Fibroblast of pulmonary artery (primary cell): ENCODE measurements at regions not wholly inside any gene's neighbourhood (a gene's known extent, or its start where the extent isn't known, plus 50 kb on each side); places are given as distances from the start of the nearest gene placed in this dataset.

ENCODE experiments used
- DNase-seq: peaks from one replicate; pipeline ENCODE4 v3.0.0-alpha.2; 2010; ENCODE audit warnings: low read depth
- H3K4me3 ChIP-seq: replicated peaks from 2 replicates; pipeline ENCODE4 v1.5.1; 2011; ENCODE audit warnings: low read depth, mild to moderate bottlenecking, control low read depth, low read length, moderate library complexity
- CTCF ChIP-seq: IDR thresholded peaks from 2 replicates; pipeline ENCODE4 v1.5.1; 2011; ENCODE audit warnings: mild to moderate bottlenecking, control low read depth, low read length, inconsistent platforms; ENCODE audit errors: missing control alignments

GRCh38 chr16:85317704-85318103 is 205.4 kb upstream of the CIBAR2 start:
- H3K4me3 ChIP-seq, result no peak overlapping the region
- no peak for TF ChIP-seq CTCF
- DNase-seq, result no peak

DNA sequence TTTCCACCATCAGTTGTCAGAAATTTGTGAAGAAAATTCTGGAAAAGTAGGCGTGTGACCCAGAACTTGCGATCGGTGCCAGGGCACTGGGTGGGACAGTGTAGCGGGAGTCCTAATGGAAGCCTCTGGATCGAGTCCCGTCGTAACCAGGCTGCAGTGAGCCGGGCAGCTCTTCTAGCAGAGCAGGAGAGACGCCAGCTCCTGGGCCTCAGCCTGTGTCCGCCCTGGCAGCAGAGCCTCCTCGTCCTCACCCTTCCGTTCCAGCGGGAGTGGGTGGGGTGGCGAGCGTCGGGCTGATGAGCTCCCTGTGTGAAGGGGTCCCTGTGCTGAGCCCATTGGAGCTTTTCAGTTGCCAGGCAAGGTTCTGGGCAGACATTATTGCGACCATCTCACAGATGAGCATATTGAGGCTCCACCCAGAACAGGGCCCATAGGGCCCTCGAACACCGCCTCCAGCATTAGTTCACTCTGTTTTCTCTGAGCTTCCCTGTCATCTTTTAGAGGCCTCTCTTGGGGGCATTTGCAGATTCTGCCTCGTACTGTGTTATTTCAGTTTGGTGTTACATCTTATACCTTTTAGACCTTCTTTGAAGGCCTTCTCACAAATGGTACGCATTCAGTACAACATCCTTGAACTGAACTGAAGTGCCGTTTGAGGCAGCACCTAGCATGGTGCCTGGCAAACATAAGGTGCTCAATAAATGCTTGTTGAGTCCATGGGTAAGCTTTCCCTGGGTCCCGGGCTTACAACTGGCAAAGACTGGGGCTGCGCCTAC is 207.1 kb upstream of the CIBAR2 start:
- H3K4me3 ChIP-seq, result no peak overlapping the region
- no peak for TF ChIP-seq CTCF
- DNase-seq, result no peak

- DNase-seq, result no peak
- no peak for TF ChIP-seq CTCF
- H3K4me3 ChIP-seq, result no peak overlapping the region
Measured at GRCh38 chr16:85319984-85320440, 207.7 kb upstream of the CIBAR2 start.

GRCh38 chr16:85320677-85321385 is 208.6 kb upstream of the CIBAR2 start:
- no peak for DNase-seq
- no peak for TF ChIP-seq CTCF
- H3K4me3 ChIP-seq, result no peak overlapping the region

GRCh38 chr16:85321509-85322271 is 209.4 kb upstream of the CIBAR2 start:
- no peak for TF ChIP-seq CTCF
- no peak overlapping the region for H3K4me3 ChIP-seq
- peak; percentile 96 for DNase-seq

DNA sequence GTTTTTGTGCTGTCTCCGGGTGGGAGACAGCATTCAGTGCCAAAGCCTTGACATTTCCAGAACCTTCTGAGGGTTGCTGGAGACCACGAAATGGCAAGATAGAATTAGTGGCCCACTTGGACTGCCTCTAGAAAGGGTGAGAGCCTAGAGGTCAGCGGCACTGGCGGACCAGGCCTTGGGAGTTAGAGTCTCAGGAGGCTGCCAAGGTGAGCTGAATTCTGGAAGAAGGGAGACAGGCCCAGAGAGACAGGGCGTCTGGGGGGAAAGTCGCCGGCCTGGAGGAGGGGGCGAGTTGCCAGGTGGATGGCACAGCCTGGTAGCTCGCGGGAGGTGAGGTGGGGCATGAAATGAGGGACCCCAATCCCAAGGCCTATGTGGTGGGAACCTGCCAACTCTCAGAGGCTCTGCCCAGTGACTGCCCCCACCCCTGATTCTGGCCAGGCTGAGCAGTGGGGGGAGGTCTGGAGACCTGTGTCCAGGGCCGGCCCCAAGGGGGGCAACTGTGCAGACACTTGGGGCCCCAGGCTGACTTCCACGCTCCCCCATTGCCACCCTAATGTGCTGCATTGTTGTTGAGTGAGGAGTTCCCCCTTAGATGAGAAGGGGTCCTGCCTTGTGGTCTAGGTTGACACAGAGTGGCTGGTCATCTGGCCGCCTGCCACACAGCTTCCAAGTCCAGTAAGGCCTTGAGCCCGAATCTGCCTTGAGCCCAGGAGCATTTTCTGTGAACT is 211.1 kb upstream of the CIBAR2 start:
- no peak for DNase-seq
- no peak overlapping the region for H3K4me3 ChIP-seq
- no peak for TF ChIP-seq CTCF
